Umbilical cord (tissue), 1 donor: ENCODE measurements at regions not wholly inside any gene's neighbourhood (a gene's known extent, or its start where the extent isn't known, plus 50 kb on each side); places are given as distances from the start of the nearest gene placed in this dataset.

ENCODE experiments used
- DNase-seq: peaks from one replicate; pipeline ENCODE4 v3.0.0-alpha.2; 2015; ENCODE audit warnings: low spot score

DNA sequence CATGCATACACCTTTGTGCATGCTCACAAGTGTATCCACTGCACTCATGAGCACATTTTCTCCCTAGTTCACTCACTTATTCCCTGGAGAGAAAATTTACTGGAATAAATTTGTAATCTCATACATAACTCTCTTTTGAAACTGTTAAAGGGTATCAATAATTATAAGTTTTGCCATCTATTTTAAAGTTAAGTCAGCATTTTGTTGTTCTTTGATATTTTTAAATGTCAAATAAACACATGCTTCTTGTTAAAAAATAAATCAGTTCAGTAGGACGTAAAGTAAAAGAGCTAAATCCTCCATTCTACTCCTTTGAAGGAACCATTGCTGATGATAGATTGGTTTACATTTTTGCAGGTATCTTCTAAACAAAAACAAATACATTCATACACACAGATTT, 522.1 kb downstream of the NR4A2 start:
- DNase-seq: no peak

GRCh38 chr2:155802888-155803287, 529.6 kb downstream of the NR4A2 start:
- DNase-seq: no peak

GRCh38 chr2:155792666-155793065, 539.9 kb downstream of the NR4A2 start:
- DNase-seq: no peak

GRCh38 chr2:155770516-155770915, 562.0 kb downstream of the NR4A2 start:
- peak; percentile 69 for DNase-seq

- DNase-seq: no peak
These were observed 566.0 kb downstream of the NR4A2 start for GRCh38 chr2:155766342-155767115.

DNA sequence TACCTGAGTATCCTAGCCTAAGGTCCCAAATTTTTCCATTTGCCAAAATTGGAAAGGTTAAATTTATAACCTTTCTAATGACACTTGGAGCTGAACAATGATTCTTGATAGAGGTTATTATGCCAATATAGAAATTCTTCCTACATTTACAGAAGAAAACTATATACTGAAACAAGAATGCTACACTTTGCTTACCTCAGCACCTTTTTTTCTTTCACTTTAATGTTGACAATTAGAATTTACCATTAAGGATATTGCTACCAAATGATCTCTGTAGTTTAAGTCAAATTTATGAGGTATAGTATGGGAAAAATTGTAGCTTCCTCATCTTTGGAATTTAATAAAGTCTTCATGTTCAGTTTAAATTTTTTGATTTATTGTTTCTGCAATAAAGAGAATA, 577.0 kb downstream of the NR4A2 start:
- DNase-seq: no peak

DNA sequence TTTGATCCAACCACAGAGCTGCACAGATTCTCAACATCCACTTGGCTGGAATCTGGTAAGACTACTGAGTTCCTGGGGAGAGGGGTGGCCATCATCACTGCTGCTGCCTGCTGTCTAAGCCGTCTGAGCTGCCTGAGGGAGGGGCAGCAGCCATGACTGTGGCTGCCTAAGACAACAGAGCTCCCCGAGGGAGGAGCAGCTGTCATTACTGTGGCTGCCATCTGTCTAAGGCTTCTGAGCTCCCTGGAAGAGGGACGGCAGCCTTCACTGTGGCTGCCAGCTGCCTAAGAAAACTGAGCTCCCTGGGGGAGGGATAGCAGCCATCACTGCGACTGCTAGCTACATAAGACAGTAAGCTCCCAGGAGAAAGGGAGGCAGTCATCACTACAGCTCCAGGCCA, 584.4 kb downstream of the NR4A2 start:
- DNase-seq: no peak

DNA sequence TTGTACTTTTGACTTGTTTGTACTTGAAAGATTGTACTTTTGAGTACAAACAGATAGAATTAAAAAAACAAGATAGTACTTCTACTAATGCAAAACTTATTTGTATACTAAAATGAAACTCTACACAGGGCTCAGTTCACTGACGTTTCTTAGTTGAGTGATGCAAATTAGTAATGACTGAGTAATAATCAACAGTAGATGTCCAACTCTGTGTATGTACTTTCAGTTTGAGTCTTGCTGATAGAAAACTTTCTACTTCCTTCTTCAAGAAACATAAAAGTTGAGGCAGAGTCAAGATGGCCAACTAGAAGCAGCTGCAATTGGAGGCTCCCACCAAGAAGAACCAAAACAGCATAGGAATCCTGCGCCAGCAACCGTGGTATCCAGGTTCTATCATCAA, 585.0 kb downstream of the NR4A2 start:
- no peak for DNase-seq

DNA sequence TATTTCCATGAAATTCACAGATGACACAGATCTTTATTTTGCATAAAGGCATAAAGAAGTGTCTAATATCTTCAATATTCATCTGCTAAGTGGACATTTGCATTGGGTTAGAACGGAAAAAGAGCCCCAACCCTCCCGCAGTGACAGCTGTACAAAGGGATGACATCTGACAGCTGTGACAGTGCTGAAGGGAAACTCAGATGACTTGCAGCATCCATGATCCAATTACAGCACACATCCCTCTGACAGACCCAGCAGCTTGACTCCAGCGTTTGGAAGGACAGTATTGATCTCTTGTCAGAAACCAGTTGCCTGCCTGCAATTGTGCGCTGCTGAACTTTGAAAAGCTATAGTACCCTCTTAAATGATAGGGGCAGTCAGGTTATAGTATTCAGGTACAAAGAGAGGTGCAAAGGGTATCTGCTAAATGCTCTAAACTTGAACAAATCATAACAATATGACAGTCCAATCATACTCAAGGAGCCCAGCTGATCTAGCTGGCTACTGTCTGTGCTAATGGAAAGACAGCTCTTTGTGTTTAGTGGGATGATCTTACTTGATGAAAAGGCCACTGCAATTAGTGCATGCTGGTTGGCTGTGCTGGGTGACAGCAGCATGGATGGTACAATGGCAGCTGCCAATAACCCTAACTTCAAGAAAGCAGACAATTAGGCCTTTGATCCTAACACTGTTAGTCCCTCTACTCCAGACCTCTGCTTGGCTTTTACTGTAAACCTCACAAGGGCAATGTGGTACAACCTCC, 599.2 kb downstream of the NR4A2 start:
- DNase-seq: no peak

DNA sequence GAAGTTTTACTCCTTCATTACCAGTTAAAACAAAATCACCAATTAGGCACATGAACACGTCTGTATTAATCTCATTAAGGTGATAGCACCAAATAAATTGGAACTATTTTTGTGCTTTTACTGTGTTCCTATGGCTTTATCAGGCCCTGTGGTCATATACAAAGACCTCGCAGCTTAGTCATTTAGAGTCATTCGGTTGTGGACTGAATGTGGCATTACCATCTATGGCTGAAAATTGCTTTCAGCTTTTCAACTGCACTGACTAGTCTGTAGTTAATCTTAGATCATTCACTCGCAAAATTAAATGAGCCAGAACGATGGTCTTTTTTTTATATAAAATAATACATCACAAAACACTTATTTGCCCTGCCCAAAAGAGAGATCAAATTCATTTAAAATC, 601.7 kb downstream of the NR4A2 start:
- no peak for DNase-seq

DNA sequence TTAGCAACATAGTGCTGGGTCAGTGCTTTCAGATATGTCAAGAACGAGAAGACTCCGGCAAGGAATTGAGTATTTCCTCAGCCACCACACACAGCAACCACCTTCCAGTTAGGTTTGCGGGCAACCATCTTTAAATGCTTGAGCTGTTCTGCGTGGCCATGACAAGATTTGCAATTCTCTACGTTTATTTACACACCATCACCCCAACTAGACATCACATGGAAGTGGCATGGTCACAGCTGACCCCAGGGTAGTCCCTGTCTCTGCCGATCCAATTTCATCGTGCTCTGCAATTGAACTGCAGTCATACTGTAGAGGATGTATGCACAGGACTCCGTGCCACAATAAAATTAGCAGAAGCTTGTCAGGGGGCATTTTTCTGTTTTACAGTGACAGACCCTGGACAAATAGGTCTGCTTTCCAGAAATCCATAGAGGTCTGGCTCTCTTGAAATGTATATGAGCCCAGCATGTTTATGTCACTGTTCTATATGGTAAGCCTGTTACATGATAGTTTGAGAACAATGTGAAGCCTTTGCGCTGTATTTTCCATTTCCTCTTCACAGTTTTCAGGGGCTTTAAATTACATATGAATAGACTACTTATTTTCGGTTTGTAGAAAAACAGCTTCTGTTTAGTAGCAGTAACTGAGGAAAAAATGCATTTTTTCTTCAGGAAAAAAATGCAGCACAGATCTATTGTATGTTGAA, 605.2 kb downstream of the NR4A2 start:
- no peak for DNase-seq

- no peak for DNase-seq
These were observed 610.2 kb downstream of the NR4A2 start for GRCh38 chr2:155722290-155722689.

DNA sequence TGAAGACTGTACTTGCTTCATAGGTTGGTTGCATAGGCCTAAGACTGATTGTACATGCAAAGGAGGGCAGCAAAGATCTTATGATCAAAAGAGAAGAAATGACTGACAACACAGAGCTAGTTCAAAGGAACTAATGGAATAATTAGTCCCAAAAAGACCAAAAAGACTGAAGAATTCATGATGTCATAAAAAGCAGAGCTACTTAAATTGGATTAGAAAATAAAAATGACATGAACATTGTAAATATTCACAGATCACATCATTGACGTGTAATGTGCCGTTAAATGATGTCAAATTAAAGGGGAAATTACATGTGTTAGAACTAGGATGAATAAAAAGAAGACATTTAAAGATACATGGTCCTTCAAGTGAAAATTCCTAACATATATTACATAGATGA, 616.8 kb downstream of the NR4A2 start:
- no peak for DNase-seq

GRCh38 chr2:155714983-155715382, 617.5 kb downstream of the NR4A2 start:
- DNase-seq: peak; percentile 11

DNA sequence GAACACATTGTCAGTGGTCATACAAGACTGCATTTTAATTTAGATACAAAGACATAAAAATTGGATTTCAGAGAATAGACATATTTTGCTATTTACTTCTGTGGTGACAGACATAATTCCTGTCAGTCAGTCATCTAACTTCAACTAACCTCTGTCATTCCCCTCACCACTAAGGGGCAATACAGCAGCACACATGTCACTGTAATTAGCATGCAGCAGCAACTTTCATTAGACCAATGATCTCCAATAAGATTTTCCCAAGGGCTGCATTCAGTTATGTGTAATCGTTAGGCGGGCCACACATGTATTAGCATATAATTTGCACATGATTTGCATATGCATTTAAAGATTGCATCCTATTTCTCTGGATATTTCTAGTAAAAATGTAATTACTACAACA, 624.5 kb downstream of the NR4A2 start:
- DNase-seq: no peak

GRCh38 chr2:155703917-155704316, 628.6 kb downstream of the NR4A2 start:
- DNase-seq: no peak

DNA sequence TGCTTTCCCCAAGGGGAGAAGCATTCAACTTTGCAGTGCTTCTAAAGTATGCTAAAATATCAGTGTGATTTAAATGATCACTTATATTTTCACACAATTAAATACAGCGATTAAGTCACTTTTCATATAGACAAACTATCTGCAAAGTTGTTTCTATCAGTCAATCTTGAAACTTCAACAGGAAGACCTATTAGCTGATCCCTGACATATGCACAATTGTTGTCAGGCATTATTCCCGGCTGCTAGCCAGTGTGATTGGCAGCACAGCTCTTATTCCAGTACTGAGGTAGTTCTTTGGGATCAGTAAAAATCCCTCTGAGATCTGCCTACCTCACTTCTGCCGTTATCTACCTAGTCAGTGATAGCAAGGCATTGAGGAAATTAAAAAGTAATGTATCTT, 629.5 kb downstream of the NR4A2 start:
- DNase-seq: no peak

DNA sequence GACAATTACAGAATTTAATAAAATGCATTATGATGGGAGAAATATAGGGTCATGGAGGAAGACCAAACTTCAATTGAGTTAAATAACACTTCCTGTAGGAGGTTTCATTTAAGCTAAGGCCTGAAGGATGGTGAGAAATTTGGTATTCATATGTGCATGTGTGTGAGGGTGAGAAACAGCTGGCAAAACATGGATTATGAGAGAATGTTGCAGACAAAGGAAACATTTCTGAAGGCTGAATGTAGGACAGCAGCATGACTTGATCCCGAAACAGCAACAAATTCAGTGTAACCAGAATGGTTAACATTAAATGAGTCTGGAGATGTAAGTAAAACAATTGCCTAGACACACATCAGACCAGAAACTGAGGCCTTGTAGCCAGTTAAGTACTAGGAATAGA, 630.8 kb downstream of the NR4A2 start:
- no peak for DNase-seq

DNA sequence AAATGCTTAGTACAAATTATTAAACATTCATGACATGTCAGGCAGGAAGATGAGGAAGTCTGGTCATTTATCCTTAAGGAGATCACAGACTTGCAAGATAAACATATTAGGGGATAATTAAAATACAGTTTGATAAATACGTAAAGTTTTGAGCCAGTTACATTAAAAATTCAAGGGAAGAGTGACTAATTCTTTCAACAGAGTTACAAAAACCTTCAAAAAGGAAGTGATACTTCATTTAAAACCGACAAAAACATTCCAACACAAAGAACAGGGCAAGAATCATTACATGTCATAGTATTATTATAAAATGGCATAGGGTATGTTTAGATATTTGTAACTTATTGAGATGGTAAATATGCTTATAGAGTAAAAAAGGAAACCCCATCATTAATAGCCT, 636.0 kb downstream of the NR4A2 start:
- DNase-seq: no peak

DNA sequence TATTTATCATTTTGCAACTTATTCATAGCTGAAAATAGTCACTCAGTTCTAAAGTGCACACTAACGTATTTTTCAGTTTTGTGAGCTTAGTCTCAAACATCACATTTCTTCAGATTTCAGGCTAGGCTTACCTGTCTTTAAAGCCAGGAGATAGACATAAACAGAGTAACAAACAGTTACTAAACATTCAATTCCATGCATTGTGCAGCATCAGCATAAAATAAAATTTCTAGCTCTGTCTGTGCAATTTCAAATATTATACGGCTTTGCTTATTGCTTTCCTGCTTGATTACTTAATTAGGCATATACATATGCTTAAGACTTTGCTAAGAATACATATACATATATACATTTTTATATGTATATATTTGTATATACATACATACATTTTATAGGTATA, 637.0 kb downstream of the NR4A2 start:
- DNase-seq: no peak

- DNase-seq: no peak
These were observed 639.7 kb downstream of the NR4A2 start for GRCh38 chr2:155692856-155693255.

DNA sequence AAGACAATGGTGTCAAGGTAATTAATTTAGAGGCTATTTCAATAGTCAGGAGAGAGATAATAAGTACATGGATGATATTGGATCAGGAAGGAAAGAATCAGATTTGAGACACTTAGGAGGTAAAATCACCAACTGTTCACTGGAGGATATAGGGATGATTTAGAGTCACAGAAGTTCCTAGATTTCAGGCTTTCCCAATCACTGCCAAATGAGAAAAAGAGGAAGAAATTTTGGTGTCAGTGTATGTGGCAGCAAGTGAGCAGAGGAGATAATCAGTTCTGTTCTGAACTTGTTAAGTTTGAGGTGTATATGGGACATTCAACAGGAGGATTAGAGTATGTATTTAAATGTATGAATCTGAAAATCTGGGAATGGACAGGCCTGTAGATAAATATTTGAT, 640.4 kb downstream of the NR4A2 start:
- no peak for DNase-seq

DNA sequence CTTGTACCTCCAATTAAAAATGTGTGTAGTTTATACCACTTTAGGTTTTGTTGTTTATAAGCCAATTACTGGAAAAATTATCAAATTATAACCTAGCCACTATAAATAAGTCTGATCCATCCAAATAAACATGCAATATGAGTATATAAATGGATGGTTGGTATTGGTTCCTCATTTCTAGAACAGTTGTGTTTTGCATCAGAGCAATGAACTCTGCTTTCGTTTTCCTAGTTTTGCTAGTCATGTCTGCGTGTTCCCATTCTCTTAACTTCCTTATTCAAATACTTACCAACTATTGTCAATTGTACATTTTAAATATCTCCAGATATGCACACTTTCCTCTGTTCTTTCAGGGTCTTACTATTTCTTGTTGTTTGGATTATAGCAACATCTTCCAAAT, 641.7 kb downstream of the NR4A2 start:
- peak; percentile 7 for DNase-seq
